Cardiac septum (tissue), 1 donor: ENCODE measurements at regions not wholly inside any gene's neighbourhood (a gene's known extent, or its start where the extent isn't known, plus 50 kb on each side); places are given as distances from the start of the nearest gene placed in this dataset.
"Not testable (repeated sequence)": the region's sequence is repeated elsewhere in the genome, so short reads cannot be mapped to it uniquely, and the experiment has no call there.

Experiments
- DNase-seq: peaks from one replicate; pipeline ENCODE4 v3.0.0-alpha.2; 2020; ENCODE audit warnings: low spot score
- intact Hi-C: fragments of 100-400 bp; cut with DNase I; formaldehyde crosslinking; loops from one replicate; pipeline ENCODE4 v1.14.0; 2022
- donor health status: DM: no; HTN: no; CAD: no.

DNA sequence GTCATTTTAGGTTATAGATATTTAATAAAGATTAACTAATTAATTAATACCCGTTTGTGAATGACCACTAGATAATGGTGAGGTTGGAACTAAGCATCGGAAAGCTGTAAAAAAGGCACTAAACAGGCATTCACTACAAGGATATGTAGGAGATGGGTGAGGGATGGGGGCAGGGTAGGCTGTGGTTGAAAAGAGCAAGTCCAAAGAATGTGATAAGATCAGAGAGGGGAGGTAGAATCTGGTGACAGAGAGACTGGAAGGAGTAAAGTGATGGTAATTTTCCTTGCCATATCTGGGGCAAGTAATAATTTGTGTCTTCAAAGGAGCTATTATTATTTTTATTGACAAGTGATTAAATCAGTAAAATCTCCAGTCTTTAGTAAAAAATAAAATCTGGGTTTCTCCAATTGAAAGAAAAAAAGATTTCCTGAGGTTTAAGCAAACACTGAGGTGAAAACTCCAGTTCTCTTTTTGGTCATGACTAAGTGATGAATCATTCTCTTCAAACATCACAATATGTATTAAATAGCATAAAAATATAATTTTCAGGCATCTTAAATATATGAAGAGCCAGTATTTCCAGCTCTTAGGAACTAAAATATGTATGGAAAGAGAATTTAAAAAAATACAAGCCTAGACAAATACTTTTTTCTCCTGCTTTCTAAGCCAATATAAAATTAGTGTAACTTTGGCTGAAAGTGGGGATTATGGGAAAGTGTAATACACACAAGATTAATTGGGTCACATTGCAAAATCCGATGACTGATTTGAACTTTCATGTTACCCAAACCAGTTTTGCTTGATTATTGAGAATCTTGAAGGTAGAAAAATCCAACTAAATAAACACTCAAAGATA, 259.1 kb upstream of the RBMS1 start:
- DNase-seq: no peak
- intact Hi-C loops: no loop called here

DNA sequence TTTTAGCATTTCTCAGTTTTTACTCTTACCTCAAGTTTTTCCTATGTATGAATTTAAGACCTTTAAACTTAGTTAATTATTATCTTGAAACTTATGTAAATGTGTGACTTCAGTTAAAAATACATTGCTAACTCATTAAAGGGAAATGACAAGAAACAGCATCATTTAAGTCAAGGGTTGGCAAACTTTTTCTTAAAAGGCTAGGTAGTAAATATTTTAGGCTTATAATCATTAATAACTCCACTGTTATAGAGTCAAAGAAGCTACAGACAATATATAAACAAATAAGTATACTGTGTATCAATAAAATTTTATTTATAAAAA, 259.7 kb upstream of the RBMS1 start:
- no peak for DNase-seq
- intact Hi-C loops: no loop called here

DNA sequence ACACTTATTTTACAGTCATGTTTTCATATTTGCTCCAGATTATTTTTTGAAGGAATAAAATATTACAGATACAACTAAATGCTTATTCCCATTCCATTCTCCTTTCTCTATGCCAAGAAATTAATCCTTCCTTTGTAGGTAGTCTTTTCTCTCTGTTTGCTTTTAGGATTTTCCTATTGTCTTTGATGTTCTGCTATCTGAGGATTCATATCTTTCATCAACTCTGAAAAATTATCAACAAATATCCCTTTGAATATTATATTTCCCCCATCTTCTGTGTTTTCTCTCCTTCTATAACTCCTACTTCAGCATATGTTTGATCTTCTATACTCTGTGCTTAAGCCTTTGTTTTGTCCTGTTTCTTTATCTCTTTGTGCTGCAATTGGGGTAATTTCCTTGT, 260.4 kb upstream of the RBMS1 start:
- intact Hi-C loops: no loop called here

DNA sequence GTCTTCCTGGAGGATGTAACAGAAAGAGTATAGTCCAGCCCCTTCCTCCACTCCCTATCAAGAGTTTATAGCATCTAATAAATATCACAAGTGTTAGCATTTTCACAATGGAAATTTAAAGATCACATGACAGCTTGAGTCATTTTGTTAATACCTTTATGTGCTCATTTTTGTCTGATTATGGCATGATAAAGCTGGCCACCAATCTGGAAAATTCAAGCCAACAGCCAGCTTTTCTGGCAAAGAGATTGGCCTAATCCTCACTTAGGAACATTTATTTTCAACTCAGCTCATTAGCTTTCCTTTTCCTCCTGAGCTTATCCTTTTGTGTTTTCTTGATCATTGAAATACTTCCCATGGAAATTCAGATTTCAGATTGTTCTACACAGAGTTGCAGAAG, 262.9 kb upstream of the RBMS1 start:
- intact Hi-C loops: no loop called here
- DNase-seq: no peak

More for the DNA sequence above, 260.4 kb upstream of the RBMS1 start:
- no peak for DNase-seq

DNA sequence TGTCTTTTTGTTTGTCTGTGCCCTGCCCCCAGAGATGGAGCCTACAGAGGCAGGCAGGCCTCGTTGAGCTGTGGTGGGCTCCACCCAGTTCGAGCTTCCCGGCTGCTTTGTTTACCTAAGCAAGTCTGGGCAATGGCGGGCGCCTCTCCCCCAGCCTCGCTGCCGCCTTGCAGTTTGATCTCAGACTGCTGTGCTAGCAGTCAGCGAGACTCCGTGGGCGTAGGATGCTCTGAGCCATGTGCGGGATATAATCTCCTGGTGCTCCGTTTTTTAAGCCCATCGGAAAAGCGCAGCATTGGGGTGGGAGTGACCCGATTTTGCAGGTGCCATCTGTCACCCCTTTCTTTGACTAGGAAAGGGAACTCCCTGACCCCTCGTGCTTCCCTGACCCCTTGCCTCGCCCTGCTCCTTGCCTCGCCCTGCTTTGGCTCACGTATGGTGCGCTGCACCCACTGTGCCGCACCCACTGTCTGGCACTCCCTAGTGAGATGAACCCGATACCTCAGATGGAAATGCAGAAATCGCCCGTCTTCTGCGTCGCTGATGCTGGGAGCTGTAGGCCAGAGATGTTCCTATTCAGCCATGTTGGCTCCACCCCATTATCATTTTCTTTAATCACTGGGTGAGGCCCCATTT, 269.0 kb upstream of the RBMS1 start:
- not testable (repeated sequence) for DNase-seq

DNA sequence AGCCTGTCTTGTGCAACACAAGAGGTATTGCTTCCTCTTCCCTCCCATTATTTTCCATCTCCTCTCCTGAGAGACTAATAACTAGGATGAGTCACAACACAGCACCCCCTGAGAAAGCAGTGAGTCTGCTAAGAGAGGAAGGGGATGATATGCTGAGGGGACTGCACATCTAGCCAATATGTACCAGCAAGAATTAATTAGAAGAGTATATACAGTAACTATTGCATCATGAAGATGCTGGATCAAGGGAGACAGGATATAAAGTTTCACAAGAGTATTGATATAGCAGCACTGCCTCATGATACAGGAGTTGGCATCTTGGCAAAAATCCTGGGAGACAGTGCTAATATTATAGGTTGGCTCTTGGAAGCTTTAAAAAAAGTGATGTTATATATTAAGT, 289.9 kb upstream of the RBMS1 start:
- intact Hi-C loops: no loop called here
- no peak for DNase-seq

More for the DNA sequence above, 269.0 kb upstream of the RBMS1 start:
- intact Hi-C loops: not testable (repeated sequence)

DNA sequence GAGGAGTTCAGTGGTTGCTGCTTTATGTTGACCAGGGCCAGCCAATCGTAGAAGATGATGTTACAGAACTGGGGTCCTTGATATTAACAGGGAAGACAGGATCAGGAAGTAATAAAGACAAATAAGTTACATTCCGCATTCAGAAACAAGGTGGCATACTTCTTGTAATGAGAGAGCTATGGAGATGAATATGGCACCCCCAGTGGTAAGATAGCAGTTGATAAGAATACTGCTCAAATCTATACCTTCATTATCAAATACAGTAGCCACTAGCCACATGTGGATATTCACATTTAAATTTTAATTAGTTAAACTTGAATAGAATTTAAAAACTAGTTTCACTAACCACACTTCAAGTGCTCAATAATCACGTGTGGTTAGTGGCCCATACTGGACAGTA, 290.4 kb upstream of the RBMS1 start:
- intact Hi-C loops: no loop called here
- DNase-seq: no peak

DNA sequence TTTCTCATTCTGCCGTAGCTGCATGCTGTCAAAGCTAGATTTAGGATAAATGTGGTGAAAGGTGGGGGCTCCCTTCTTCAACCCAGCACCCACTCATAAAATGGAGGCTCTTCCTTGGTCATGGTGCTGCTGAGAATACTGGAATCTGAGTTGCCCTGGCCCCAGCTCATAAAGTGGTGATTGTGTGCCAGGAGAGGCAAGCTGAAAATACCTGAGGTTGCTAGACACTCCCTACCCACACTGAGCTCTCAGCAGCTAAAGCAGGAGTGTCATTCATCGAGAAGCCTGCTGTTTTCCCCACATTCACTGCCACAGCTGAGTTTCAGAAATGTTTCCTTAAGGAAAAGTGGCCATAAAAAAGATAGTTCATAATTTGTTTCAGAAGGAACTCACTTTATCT, 297.1 kb upstream of the RBMS1 start:
- intact Hi-C loops: no loop called here
- DNase-seq: no peak

DNA sequence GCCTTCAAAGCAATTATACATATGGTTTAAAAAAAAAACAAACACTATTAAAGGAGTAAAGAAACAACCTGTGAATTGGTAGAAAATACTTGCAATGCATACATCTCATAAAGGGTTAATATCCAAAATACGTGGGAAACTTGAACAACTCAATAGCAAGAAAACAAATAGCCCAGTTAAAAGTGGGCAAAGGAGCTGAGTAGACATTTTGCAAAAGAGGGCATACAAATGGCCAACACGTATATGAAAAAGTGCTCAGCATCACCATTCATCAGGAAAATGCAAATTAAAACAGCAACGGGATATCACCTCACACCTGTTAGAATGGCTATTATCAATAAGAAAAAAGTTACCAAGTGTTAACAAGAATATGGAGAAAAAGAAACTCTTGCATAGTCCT, 298.3 kb upstream of the RBMS1 start:
- intact Hi-C loops: no loop called here

DNA sequence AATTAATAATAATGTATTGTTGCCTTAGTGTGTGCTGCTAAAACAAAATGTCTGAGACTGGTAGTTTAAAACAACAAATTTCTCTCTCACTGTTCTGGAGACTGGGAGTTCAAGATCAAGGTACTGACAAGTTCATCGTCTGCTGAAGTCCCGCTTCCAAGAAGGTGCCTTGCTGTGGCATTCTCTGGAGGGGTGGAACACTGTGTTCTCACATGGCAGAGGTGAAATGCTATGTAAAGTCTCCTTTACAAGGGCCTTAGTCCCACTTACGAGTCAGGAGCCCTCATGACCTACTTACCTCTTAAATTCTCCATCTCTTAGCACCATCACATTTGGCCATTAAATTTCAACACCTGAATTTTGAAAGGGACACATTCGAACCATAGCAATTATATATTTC, 299.2 kb upstream of the RBMS1 start:
- intact Hi-C loops: no loop called here

More for the DNA sequence above, 298.3 kb upstream of the RBMS1 start:
- no peak for DNase-seq

DNA sequence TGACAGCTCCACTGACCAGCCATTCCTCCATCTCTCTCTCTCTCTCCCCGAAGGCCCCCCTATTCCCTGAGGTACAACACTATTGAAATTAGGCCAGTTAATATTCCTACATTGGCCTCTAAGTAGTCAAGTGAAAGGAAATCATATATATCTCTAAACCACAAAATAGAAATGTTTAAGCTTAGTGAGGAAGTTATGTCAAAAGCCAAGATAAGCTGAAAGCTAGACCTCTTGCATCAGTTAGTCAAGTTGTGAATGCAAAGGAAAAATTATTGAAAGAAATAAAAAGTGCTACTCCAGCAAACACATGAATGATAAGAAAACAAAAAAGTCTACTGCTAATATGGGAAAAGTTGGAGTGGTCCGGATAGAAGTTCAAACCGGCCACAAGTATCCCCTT, 301.3 kb upstream of the RBMS1 start:
- no peak for DNase-seq
- intact Hi-C loops: no loop called here

More for the DNA sequence above, 299.2 kb upstream of the RBMS1 start:
- no peak for DNase-seq

DNA sequence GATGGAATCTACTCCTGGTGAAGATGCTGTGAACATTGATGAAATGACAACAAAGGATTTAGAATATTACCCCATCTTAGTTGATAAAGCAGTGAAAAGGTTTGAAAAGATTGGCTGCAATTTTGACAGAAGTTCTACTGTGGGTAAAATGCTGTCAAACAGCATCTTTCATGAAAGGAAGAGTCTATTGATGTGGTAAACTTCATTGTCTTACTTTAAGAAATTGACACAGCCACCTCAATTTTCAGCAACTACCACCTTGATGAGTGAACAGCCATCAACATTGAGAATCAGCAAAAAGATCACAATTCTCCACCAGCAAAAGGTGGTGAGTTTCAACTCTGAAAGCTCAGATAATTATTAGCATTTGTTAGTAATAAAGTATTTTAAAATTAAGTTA, 310.3 kb upstream of the RBMS1 start:
- intact Hi-C loops: no loop called here
- no peak for DNase-seq

DNA sequence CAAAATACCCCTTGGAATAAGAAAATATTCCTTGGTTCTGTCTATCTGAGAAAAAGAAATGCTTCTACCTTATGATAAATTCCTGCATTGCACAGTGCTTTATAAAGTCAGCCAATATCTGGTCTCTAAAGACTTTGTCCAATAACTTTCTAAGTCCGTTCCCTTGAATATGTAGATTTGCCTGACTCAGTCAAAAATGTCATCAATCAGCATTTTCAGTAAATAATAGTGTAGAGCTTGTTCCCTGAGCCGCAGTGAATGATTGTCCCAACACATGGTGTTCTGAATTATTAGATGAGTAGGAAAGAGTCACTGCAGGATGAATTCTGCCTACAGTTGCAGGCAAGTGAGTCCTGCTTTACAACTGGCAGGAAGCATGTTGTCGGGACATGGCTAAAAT, 316.8 kb upstream of the RBMS1 start:
- no peak for DNase-seq
- intact Hi-C loops: no loop called here

DNA sequence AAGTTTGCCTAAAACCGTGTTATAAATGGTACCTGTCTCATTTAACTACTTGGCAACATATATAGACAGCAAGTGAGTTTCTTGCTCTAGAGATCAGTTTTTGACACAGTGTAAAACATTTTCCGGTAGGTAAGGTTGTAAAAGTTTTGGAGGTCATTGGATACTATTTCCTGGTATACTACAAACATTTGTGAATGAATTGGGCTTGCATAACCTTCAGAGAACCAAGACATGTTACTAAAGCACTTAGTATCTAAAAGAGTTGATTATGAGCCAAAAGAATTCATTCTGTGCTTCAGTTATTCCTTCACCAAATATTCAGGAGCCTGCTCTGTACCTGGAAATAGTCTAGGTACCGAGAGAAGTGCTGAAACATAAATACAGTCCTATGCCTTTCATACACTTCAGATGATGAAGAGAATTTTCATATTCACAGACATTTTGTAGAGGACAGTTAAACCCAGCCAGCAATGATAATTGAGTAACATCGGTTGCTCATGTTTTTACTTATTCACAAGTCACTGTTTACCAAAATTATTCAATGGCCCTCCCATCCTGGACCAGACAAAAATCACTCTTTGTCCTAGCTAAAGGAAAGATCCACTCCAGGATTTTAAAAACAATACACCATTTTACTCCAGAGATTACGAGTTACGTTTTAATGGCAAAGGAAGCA, 319.4 kb upstream of the RBMS1 start:
- no peak for DNase-seq
- intact Hi-C loops: no loop called here

DNA sequence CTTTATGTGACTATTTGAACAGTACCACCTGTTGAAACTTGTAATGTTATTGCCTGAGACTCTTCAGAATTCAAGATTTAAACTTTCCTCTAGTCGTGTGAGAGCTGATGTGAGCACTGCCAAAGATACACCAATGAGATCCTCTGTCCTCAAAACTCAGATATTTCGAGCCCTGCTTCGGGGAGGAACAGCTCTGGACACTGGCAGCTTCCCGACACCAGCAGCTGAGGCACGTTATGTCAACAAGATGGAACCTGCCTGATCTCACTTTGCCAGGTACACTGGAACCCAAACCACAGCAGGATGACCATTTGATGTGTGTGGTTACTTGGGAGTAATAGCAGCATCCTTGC, 319.9 kb upstream of the RBMS1 start:
- intact Hi-C loops: no loop called here
- DNase-seq: no peak

DNA sequence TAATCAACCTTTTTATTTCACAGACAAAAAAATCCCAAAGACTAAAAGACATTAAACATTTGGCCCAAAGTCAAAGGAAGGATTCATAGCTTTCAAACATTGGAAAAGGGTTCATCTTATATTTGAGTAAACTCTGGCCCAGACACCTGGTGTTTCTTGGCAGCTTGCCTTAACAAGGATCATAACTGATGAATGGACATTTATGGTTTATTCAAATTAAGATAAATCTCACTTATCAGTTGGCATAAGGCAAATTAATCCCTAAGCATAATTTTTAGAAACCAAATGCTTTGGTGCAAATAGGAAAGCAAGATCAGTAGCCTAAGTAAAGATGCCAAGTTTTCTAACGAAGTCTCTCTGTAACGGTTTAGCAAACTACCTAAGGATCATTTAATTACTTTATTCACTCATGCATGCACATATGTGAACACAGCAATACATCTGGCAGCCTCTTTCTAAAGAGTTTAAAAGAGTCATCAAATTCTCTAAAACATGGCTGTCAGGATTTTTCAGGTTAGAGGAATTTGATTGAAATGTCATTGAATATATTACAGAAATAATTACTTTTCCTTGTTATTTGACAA, 323.4 kb upstream of the RBMS1 start:
- intact Hi-C loops: no loop called here
- no peak for DNase-seq

DNA sequence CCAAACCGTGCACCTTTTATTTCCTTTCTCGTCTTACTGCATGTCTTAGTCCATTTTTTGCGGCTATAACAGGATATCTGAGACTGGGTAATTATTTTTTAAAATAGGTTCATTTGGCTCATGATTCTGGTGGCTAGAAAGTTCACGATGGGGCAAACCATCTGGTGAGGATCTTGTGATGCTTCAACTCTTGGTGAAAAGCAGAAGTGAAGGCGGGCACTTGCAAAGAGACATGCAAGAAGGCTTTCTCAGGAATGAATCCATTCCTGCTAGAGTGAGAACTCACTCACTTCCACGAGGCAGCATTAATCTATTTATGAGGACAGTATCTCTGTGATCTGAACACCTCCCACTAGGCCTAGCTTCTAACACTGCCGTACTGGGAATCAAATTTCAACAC, 327.1 kb upstream of the RBMS1 start:
- intact Hi-C loops: no loop called here
- DNase-seq: no peak

DNA sequence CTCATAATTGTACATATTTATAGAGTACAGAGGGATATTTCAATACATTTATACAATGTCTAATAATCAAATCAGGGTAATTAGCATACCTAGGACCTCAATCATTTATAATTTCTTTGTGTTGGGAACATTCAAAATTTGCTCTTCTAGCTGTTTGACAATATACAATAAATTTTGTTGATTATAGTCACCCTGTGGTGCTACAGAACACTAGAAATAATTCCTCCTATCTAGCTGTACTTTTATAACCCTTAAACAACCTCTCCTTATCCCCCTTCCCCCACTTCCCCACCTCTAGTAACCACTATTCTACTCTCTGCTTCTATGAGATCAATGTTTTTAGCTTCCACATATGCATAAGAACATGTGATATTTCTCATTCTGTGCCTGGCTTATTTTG, 328.4 kb upstream of the RBMS1 start:
- intact Hi-C loops: no loop called here
- no peak for DNase-seq

DNA sequence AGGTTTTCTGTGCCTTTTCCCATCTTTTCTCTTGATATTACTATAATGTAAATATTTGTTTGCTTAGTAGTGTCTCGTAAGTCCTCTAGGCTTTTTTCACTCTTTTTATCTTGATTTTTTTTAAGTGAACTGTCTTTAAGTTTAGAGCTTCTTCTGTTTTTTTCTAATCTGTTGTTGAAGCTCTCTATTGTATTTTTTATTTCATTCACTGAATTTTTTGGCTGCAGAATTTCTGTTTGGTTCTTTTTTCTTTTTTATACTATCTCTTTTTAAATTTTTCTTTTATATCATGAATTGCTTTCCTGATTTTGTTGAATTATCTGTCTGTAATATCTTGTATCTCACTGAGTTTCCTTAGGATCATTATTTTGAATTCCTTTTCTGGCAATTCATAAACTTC, 331.8 kb upstream of the RBMS1 start:
- intact Hi-C loops: no loop called here
- DNase-seq: no peak

DNA sequence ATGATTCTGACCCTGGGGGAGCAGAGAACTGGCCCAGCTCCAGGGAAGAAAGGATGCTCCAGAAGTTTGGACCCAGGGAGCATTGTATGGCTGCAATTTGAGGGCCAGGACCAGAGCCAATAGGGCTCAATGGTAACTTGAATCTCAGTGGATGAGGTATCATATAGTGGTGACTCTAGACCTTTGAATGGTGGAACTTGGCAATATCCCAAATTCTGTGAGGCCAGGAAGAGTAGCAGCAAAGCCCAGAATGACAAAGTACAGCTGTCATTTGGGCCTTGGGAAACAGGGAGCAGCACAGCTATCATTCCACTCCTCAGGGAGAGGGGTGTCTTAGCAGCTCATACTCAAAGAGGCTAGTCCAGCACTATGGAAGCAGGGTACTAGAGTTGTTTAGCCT, 332.9 kb upstream of the RBMS1 start:
- intact Hi-C loops: no loop called here
- DNase-seq: no peak

DNA sequence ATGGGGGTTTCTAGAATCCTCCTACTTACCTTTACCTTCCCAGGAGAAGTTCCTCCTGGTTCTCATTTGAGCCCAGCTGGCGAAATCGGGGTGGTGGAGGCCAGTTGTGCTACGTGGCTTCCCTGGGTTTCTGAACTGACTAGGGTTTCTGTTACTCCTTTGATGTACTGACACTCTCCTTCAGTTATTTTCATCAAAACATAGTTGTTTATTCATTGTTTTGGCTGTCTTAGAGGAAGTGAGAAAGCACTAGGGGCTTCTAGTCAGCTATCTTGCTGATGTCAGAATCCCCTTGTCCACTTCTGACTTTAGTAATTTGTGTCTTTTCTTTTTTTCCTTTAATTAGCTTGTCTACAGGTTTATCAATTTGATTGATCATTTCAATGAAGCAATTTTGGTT, 332.2 kb upstream of the TANK start:
- DNase-seq: no peak

More for the DNA sequence above, 332.2 kb upstream of the TANK start:
- intact Hi-C loops: no loop called here
